ENCODE measurements at regions not wholly inside any gene's neighbourhood (a gene's known extent, or its start where the extent isn't known, plus 50 kb on each side); places are given as distances from the start of the nearest gene placed in this dataset.
"Not testable (repeated sequence)": the region's sequence is repeated elsewhere in the genome, so short reads cannot be mapped to it uniquely, and the experiment has no call there.

- no peak for TF ChIP-seq CTCF (IDR thresholded peaks at IDR 0.05; ENCODE audit: borderline replicate concordance, insufficient read depth, low read depth, low read length)
- H3K4me3 ChIP-seq (ENCODE audit: low read depth, low read length): no peak overlapping the region
These were observed 1244.7 kb downstream of the STIM2 start for GRCh38 chr4:28105271-28105859.

GRCh38 chr4:28106155-28106554 lies 1245.5 kb downstream of the STIM2 start:
- TF ChIP-seq CTCF (IDR thresholded peaks at IDR 0.05; ENCODE audit: borderline replicate concordance, insufficient read depth, low read depth, low read length): no peak
- no peak overlapping the region for H3K4me3 ChIP-seq (ENCODE audit: low read depth, low read length)

DNA sequence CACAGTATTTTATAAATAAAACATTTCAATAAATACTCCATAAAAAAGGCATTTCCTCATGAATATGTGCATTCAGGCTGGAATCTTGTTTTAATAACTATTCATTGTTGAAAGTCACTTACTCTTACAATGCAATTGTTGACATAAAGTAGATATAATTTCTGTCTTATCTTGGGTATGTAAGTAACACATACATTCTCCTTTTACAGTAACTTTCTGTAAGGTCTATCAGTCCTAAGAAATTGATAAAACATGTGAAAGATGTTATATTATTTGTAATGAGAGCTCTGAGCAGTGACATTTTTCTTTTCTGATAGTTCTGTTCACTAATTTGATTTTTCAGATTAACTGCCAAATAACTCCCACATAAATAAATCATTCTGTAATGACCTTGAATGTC lies 1249.2 kb downstream of the STIM2 start:
- no peak for TF ChIP-seq CTCF (IDR thresholded peaks at IDR 0.05; ENCODE audit: borderline replicate concordance, insufficient read depth, low read depth, low read length)
- no peak overlapping the region for H3K4me3 ChIP-seq (ENCODE audit: low read depth, low read length)

DNA sequence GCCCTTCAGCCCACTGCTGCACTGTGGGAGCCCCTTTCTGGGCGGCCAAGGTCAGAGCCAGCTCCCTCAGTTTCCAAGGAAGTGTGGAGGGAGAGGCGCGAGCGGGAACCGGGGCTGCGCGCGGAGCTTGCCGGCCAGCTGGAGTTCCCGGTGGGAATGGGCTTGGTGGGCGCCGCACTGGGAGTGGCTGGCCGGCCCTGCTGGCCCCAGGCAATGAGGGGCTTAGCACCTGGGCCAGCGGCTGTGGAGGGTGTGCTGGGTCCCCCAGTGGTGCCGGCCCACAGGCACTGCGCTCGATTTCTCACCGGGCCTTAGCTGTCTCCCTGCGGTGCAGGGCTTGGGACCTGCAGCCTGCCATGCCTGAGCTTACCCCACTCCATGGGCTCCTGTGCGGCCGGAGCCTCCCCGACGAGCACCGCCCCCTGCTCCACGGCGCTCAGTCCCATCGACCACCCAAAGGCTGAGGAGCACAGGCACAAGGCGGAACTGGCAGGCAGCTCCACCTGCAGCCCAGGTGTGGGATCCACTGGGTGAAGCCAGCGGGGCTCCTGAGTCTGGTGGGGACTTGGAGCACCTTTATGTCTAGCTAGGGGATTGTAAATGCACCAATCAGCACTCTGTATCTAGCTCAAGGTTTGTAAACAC lies 1252.2 kb downstream of the STIM2 start:
- not testable (repeated sequence) for H3K4me3 ChIP-seq (ENCODE audit: low read depth, low read length)

- H3K4me3 ChIP-seq (ENCODE audit: low read depth, low read length): not testable (repeated sequence)
These were observed 1252.9 kb downstream of the STIM2 start for GRCh38 chr4:28113586-28113985.

- H3K4me3 ChIP-seq (ENCODE audit: low read depth, low read length): not testable (repeated sequence)
These were observed 1256.0 kb downstream of the STIM2 start for GRCh38 chr4:28116526-28117083.

GRCh38 chr4:28117084-28117682 lies 1256.5 kb downstream of the STIM2 start:
- H3K4me3 ChIP-seq (ENCODE audit: low read depth, low read length): no peak overlapping the region
- no peak for TF ChIP-seq CTCF (IDR thresholded peaks at IDR 0.05; ENCODE audit: borderline replicate concordance, insufficient read depth, low read depth, low read length)

DNA sequence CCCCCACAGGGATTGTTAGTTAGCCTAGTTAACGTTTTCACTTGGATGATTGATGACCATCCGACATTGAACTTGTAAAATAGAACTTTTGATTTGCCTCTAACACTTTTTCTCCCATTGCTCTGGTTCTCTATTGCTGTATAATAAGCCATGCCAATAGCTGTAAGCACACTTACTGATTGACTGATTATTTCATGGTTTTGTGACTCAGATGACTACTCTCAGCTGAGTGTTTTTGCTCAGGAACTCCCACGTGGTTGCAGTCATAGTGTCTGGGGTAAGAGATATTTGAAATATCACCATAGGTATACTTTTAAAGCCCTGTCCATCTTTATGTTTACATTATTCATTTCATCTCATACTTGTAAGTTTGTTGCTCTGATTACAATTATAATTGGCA lies 1285.5 kb downstream of the STIM2 start:
- no peak for TF ChIP-seq CTCF (IDR thresholded peaks at IDR 0.05; ENCODE audit: borderline replicate concordance, insufficient read depth, low read depth, low read length)
- no peak overlapping the region for H3K4me3 ChIP-seq (ENCODE audit: low read depth, low read length)
